ENCODE measurements at regions not wholly inside any gene's neighbourhood (a gene's known extent, or its start where the extent isn't known, plus 50 kb on each side); places are given as distances from the start of the nearest gene placed in this dataset.

DNA sequence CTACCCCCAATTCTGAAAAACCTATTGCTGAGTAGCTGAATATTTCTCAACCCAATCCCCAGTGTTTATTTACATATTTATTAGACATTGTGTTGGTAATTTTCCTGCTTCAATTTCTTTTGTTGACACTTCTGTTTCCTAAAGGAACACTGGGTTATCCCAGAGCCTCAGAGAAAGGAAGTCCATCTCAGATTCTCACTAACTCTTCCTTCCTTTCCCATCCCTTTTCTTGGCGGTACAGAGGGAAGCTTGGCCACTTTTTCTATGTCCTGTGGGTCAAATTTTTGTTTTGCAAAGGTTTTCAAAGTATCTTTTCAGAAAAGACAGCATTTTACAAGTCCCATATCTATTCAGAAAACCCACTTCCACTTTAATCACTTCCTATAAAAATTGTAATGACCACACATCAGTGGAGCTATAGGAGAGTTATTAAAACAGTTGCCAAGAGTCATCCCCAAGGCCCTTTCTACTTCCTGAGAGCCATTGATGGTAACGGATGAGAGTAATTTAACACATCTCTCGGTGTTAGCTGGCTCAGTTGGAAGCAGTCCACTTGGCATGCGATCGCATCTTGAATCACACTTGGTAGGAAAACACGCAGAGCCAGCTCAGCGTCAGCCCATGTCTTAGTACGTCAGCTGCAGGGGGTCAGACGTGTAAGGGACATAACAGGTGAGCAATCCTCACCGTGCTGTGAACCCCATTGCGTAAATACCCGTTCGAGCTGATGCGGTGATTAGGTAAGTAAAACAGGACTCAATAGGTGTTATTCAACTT, 231.1 kb upstream of the ADARB2 start:
- DNase-seq: no peak

DNA sequence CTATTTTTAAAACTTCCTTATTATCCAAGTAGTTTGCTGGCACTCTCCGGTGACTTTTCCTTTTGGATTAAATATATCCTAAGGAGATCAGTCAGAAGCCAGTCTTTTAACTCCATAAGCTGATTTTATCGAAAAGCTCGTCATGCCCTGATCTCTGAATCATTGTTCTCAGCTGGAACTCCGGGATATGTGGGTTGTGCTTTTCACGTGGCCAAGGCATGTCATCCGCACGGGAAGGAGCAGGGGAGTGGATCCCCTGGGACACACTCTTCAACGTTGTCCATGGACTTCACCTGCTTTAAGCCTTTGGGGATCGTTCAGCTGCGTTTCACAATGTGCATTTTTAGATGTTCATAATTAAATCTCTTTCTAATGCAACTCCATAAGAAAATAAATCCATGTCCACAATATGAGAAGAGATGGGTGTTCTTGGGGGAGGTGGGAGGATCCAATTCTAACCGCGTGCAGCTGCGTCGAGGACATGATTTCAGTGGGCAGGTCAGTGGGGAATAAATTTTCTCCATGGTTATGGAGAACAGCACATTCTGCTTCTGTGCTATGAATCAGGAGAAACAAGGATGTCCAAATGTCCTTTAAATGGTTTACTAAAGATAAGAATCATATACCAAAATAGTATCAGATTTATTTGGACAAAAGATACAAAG, 229.5 kb upstream of the ADARB2 start:
- no peak for DNase-seq

DNA sequence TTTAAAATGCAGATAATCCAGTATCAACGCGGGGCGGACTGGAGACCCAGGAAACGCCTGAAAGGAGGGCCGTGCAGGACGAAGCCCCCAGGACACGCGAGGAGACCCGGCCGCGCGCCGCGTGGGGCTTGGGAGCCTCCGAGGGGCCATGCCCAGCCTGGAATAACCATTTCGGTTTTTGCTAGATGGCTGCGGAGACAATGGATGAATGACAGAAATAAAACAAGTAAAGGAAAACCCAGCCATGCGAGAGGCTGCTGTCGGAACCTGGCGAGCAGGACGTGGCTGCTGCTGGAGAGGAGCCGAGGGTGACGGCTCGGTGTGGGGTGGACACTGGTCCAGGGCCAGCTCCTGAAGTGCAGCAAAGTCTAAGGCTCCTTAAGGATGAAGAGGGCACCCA, 227.2 kb upstream of the ADARB2 start:
- no peak for DNase-seq

DNA sequence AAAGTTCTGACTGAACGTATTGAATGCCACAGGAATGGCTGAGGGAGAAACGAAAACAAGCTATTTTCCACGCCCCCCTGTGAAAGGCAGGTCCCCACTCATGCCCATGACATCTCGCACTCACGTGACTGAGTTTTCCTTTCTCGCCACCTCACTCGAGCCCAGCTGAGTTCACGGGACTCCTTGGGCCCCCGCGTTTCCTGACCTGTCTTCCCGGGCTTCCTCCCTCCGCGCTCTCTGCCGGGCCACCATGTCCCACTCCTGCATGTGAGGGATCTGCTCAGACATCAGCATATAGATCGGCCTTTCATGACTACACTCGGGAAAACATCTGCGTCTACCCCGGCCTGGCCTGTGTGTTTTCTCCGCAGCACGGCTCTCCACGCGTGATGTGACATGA, 226.0 kb upstream of the ADARB2 start:
- DNase-seq: no peak

DNA sequence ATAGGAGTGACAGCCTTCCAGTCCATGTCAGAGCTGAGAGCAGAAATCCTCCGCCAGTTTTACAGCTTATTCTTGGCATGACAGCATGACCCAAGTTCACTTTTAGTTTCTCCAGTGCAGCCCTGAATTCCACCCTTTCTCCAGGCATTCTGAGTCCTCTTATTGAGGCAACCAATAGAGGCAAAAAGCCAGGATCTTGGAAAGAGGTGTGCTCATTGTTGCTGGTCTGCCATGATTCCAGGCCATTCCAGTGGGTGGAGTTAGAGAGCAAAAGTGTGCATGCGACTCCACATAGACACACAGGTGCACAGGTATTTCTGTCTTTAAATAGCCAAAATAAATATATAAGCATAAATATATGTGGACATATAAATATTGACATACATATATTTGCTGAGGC, 224.7 kb upstream of the ADARB2 start:
- no peak for DNase-seq

GRCh38 chr10:1960982-1961381, 223.7 kb upstream of the ADARB2 start:
- DNase-seq: no peak

DNA sequence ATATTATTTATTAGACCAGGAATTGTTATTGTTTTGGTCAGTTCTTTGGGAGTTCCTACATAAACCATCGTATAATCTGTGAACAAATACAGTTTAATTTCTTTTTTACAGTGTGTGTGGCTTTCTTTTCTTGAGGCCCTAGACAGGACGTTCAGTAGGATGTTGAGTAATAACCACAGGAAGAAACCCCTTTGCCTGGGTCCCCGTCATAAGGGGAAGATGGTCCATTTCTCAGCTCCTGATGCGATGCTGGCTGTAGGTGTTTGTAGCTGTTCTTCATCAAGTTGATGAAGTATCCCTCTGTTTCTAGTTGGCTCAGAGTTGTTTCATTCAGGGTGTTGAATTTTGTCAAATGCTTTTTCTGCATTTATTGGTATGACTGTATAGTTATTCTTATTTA, 219.7 kb upstream of the ADARB2 start:
- DNase-seq: no peak

DNA sequence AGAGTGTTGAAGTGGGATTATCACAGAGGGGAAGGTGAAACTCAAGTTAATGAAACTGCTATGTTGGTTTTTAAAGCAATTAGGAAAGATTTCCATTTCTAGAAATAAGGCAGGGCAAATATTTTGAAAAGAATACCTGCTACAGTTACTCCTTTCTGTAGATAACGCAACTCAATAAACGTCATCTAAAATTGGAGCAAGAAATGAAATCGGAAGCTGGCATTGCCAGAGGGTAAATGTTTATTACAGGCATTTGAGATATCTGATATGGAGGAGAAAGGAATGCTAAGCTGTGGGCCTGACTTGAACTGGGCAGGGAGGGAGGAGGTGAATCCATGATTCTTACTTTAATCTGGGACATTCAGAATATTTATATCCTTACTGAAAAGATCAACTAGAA, 217.0 kb upstream of the ADARB2 start:
- no peak for DNase-seq

- DNase-seq: no peak
Measured at GRCh38 chr10:1952126-1953095, 215.1 kb upstream of the ADARB2 start.

DNA sequence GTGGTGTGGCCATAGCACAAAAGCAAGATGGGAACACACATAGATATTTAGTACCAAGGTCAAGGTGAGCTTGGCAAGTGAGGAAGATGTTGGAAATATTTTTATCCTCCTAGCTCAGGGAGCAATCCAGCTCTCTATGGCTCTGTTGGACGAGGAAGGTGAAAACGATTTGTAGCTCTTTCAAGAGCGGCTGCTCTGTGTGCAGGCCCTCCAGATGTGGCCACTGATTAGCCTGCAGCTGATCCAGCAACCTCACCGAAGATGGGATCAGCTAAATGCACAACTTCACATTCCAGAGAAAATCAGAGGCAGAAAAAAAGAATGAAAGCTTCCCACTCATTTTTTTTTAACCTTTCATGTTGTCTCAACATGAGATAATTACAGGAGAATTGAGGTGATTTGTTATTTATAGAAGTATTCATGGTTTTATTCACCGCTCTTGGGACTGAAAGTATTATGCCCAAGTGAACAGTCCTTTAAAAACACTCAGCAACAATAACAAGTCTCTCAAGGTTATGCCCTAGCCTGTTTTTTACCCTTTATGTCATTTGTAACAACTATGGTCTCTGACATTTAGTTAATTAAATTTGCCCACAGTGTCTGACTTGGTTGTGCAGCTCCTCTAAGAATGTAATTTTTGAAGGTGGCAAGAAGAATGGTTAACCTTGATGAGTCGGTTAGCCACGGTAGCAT, 213.6 kb upstream of the ADARB2 start:
- no peak for DNase-seq

- no peak for DNase-seq
Measured at GRCh38 chr10:1947464-1948003, 210.2 kb upstream of the ADARB2 start.

- DNase-seq: no peak
Measured at GRCh38 chr10:1944487-1944886, 207.2 kb upstream of the ADARB2 start.

DNA sequence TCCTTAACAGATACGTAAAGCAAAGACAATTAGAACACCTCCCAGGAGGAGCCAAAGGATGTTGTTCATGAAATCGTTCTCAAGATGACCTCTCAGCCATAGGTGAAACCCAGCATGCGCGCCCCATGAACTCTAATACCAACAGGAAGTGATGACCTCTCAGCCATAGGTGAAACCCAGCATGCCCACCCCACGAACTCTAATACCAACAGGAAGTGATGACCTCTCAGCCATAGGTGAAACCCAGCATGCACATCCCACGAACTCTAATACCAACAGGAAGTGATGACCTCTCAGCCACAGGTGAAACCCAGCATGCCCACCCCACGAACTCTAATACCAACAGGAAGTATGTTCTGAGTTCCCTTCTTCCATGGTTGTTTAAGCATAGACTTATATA, 205.2 kb upstream of the ADARB2 start:
- no peak for DNase-seq

DNA sequence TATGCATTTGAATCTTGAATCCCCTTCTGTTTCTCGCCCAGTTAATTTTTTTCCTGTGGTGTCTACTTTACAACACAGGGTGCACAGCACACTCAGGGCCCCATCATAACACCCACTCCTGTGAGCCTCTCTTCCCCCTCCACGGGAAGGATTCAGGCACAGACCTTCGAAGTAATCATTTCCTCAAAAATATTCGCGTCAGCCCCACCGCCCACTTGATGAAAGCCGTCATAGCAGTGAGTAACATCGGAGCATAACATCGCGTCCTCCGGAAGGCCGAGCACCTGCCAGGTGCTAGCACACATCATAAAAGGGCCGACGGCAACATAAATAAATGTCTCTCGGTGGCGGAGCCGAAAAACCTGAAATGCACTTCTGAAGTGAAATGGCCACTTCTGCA, 201.7 kb upstream of the ADARB2 start:
- DNase-seq: peak; percentile 74

GRCh38 chr10:1938317-1938716, 201.0 kb upstream of the ADARB2 start:
- DNase-seq: peak; percentile 59

- no peak for DNase-seq
Measured at GRCh38 chr10:1935912-1936311, 198.6 kb upstream of the ADARB2 start.

DNA sequence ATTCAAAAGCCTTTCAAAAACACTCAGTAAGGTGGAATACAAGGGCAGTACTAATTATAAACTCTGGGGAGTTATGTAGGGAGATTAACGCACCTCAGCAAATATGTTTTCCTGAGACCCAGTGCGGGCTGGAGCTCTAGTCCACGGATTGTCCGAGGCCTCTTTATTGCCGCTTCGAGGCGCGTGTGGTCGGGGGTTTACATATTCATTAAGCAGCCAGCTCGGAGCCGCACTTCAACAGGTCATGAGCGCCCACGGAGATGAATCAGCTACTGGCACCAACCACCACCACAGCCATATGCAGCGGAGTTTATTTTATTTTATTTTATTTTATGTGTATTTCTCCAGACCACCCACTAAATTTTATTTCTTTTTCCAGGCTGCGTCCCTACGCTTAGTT, 195.9 kb upstream of the ADARB2 start:
- no peak for DNase-seq

GRCh38 chr10:1932692-1933094, 195.4 kb upstream of the ADARB2 start:
- no peak for DNase-seq

- DNase-seq: no peak
Measured at GRCh38 chr10:1928606-1929005, 191.3 kb upstream of the ADARB2 start.

- no peak for DNase-seq
Measured at GRCh38 chr10:1923998-1924397, 186.7 kb upstream of the ADARB2 start.

DNA sequence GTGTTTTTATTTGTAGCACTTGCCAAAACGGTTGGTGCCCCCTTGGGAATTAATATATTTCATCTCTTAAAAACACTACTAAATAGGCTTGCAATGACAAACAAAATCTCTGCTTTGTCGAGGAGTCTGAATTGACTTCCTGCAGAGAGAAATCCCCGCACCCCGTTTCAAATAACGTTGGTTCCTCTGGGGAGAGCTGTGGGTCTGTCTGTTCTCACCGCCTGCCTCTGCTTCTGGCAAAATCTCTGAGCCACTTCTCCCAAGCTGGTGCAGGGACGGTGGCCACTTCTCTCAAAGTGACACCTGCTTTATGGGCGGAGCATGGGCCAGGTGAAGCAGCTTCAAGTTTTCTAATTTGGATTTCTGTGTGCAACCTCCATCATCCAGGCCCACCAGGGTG, 186.3 kb upstream of the ADARB2 start:
- DNase-seq: no peak

GRCh38 chr10:1920941-1921340, 183.6 kb upstream of the ADARB2 start:
- no peak for DNase-seq

DNA sequence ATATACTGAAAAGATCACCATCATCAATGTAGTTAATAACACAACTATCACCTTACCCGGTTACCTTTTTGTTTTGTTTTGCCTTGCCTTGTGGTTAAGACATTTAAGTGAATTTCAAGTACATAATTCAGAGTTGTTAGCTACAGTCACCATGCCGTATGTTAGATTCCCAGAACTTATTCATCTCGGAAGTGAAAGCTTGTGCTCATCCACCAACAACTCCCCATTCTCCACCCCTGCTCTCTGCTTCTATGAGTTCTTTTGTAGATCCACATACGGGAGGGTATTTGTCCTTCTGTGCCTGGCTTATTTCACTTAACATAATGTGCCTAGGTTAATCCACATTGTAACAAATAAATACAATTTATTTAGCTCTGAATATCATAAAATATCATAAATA, 182.8 kb upstream of the ADARB2 start:
- DNase-seq: no peak
